ENCODE measurements at regions not wholly inside any gene's neighbourhood (a gene's known extent, or its start where the extent isn't known, plus 50 kb on each side); places are given as distances from the start of the nearest gene placed in this dataset.

GRCh38 chr10:33966946-33967345 lies 632.5 kb upstream of the NRP1 start:
- TF ChIP-seq EP300 (IDR thresholded peaks at IDR 0.05) = no peak
- TF ChIP-seq POLR2AphosphoS5 (IDR thresholded peaks at IDR 0.05) = no peak
- TF ChIP-seq CTCF (IDR thresholded peaks at IDR 0.05) = no peak

Data from stomach (tissue), 4 donors.